HepG2 (cell line): ENCODE measurements at regions not wholly inside any gene's neighbourhood (a gene's known extent, or its start where the extent isn't known, plus 50 kb on each side); places are given as distances from the start of the nearest gene placed in this dataset.

Experiments used
- ATAC-seq: fragments of 200-7000 bp; cut with Tn5 transposase; 3 replicates; pipeline ENCODE4 v1.9.1; 2020; ENCODE audit warnings: mild to moderate bottlenecking, moderate library complexity
- BruUV-seq: library from RNA; stranded (reverse); fragments of 400-500 nt; replicated peaks from 2 replicates; lab custom pipeline; 2021; lab: Mats Ljungman, UMichigan
- CTCF ChIA-PET: fragments of 300-600 bp; formaldehyde crosslinking; extraction: SDS; loops from one replicate; lab custom pipeline; 2021; ENCODE audit warnings: low total read pairs, inconsistent platforms, low intra/inter-chr PET ratio; lab: Yijun Ruan, JAX
- POLR2A ChIA-PET: fragments of 350-600 bp; sonication (Branson Sonifier 250); formaldehyde crosslinking; loops from one replicate; lab custom pipeline; 2020; ENCODE audit warnings: antibody characterized with exemption, inconsistent platforms; lab: Yijun Ruan, JAX
- DNase-seq: peaks from one replicate; pipeline ENCODE4 v3.0.0-alpha.2; 2015; ENCODE audit warnings: low spot score
- FAIRE-seq: peaks from 3 replicates; lab custom pipeline; 2011; peaks lifted over from hg19 to GRCh38; lab: Jason Lieb, UNC
- H2AFZ ChIP-seq: one replicate; pipeline ENCODE4 v1.6.1; 2011; ENCODE audit warnings: low read length, inconsistent platforms
- H3K27ac ChIP-seq: fragments of 300-600 bp; 3 replicates; pipeline ENCODE4 v1.8.0; 2011; ENCODE audit warnings: mixed run types, mild to moderate bottlenecking, mixed read lengths, low read length, inconsistent platforms; ENCODE audit not compliant: insufficient read depth; ENCODE audit errors: extremely low read length
- H3K27me3 ChIP-seq, 2 experiments: fragments of 200-600 bp in 1 of 2; 2 replicates in 1 of 2; 3 replicates in 1 of 2; pipeline versions ENCODE4 v1.6.0 to v1.8.0; 2011; ENCODE audit warnings: low read length in 2 of 2, mild to moderate bottlenecking in 2 of 2, moderate library complexity in 2 of 2, inconsistent platforms in 1 of 2; ENCODE audit not compliant: insufficient read depth in 2 of 2, control insufficient read depth in 1 of 2
- H3K36me3 ChIP-seq, 2 experiments: fragments of 200-600 bp in 1 of 2; replicated peaks in 1 of 2; 2 replicates in 1 of 2; 3 replicates in 1 of 2; pipeline versions ENCODE4 v1.5.1 to v1.8.0; 2011; ENCODE audit warnings: low read length in 2 of 2, inconsistent platforms in 1 of 2; ENCODE audit not compliant: insufficient read depth in 2 of 2, control insufficient read depth in 1 of 2
- H3K4me1 ChIP-seq: 2 replicates; pipeline ENCODE4 v1.5.1; 2012; ENCODE audit warnings: low read length, inconsistent platforms; ENCODE audit not compliant: insufficient read depth
- H3K4me2 ChIP-seq: 2 replicates; pipeline ENCODE4 v1.6.0; 2011; ENCODE audit warnings: low read depth, low read length, inconsistent platforms
- H3K4me3 ChIP-seq, 3 experiments: fragments of 200-600 bp in 1 of 3; sonication (generic), shearing (Covaris generic) in 1 of 3; replicated peaks in 1 of 3; 2 replicates each; pipeline ENCODE4 v1.5.1; 2011 to 2016; ENCODE audit warnings: low read length in 3 of 3, inconsistent platforms in 2 of 3, low read depth in 2 of 3, mild to moderate bottlenecking in 2 of 3, control low read depth in 1 of 3, mixed read lengths in 1 of 3; ENCODE audit not compliant: insufficient read depth in 1 of 3
- H3K79me2 ChIP-seq: one replicate; pipeline ENCODE4 v1.6.1; 2011; ENCODE audit warnings: low read length, inconsistent platforms; ENCODE audit not compliant: insufficient read depth
- H3K9ac ChIP-seq: 2 replicates; pipeline ENCODE4 v1.6.0; 2011; ENCODE audit warnings: mild to moderate bottlenecking, low read depth, low read length, inconsistent platforms; ENCODE audit not compliant: insufficient read depth
- H3K9me3 ChIP-seq: 2 replicates; pipeline ENCODE4 v1.5.1; 2012; ENCODE audit warnings: mild to moderate bottlenecking, low read length
- H4K20me1 ChIP-seq: 2 replicates; pipeline ENCODE4 v1.6.0; 2011; ENCODE audit warnings: inconsistent platforms, mild to moderate bottlenecking, low read length, moderate library complexity; ENCODE audit not compliant: insufficient read depth
- ATM ChIP-seq: fragments of 450-650 bp; IDR thresholded peaks from 2 replicates; pipeline ENCODE4 v1.7.1; 2017; ENCODE audit warnings: mild to moderate bottlenecking, borderline replicate concordance
- CCDC6 ChIP-seq: sonication (generic); formaldehyde crosslinking; IDR thresholded peaks from 2 replicates; pipeline ENCODE4 v1.8.1; 2022; ENCODE audit warnings: mild to moderate bottlenecking, missing genetic modification reagents, moderate library complexity
- EP300 ChIP-seq, 3 experiments: sonication (generic) in 1 of 3; formaldehyde crosslinking in 1 of 3; IDR thresholded peaks; 2 replicates each; pipeline versions ENCODE4 v1.5.1 to v1.6.1; 2011 to 2020; ENCODE audit warnings: low read depth in 2 of 3, low read length in 2 of 3, borderline replicate concordance in 1 of 3, improper control_type of control experiment in 1 of 3, mild to moderate bottlenecking in 1 of 3, missing genetic modification reagents in 1 of 3, moderate library complexity in 1 of 3
- ISX ChIP-seq: sonication (generic); formaldehyde crosslinking; conservative IDR thresholded peaks from 2 replicates; pipeline ENCODE4 v1.5.0; 2020; ENCODE audit warnings: missing genetic modification reagents
- MLLT10 ChIP-seq: sonication (generic); formaldehyde crosslinking; IDR thresholded peaks from 2 replicates; pipeline ENCODE4 v1.4.0; 2020; ENCODE audit warnings: missing genetic modification reagents
- MYNN ChIP-seq: sonication (generic); formaldehyde crosslinking; IDR thresholded peaks from 2 replicates; pipeline ENCODE4 v1.4.0; 2020; ENCODE audit warnings: mild to moderate bottlenecking, low read depth, missing genetic modification reagents
- POLR2AphosphoS5 ChIP-seq: IDR thresholded peaks from 2 replicates; pipeline ENCODE4 v1.6.1; 2012; ENCODE audit warnings: low read depth, low read length
- RARG ChIP-seq: sonication (generic); formaldehyde crosslinking; IDR thresholded peaks from 2 replicates; pipeline ENCODE4 v1.4.0; 2020; ENCODE audit warnings: low read depth, mild to moderate bottlenecking, missing genetic modification reagents
- RNF219 ChIP-seq: sonication (generic); formaldehyde crosslinking; IDR thresholded peaks from 2 replicates; pipeline ENCODE4 v1.5.0; 2020; ENCODE audit warnings: mild to moderate bottlenecking, missing genetic modification reagents
- TBX3 ChIP-seq: fragments of 450-650 bp; IDR thresholded peaks from 2 replicates; pipeline ENCODE4 v1.6.1; 2017; ENCODE audit warnings: antibody characterized with exemption, mild to moderate bottlenecking, inconsistent platforms, borderline replicate concordance
- TEAD3 ChIP-seq: optimal IDR thresholded peaks from 2 replicates; pipeline ENCODE3; 2016; ENCODE audit warnings: borderline replicate concordance
- ZKSCAN8 ChIP-seq: IDR thresholded peaks from 2 replicates; pipeline ENCODE4 v1.6.1; 2016; ENCODE audit warnings: borderline replicate concordance, missing genetic modification reagents, missing compliant biosample characterization
- ZNF597 ChIP-seq: sonication (generic); formaldehyde crosslinking; IDR thresholded peaks from 2 replicates; pipeline ENCODE4 v1.5.0; 2020; ENCODE audit warnings: missing genetic modification reagents
- ZSCAN22 ChIP-seq: sonication (generic); formaldehyde crosslinking; IDR thresholded peaks from 2 replicates; pipeline ENCODE4 v1.4.0; 2020; ENCODE audit warnings: mild to moderate bottlenecking, missing genetic modification reagents
- WGBS: methylation state at CpG from one replicate; pipeline ENCODE4 v1.1.6; 2017; ENCODE audit warnings: low lambda C conversion rate; 5-methylcytosine and 5-hydroxymethylcytosine counted together
- in situ Hi-C: cut with HindIII; loops from 2 replicates; pipeline ENCODE4 v1.10.0; 2017; ENCODE audit warnings: low pct_unique_long_range_greater_than_20kb; ENCODE audit not compliant: extremely low pct_ligation_motif_present
- intact Hi-C: fragments of 100-400 bp; cut with micrococcal nuclease; formaldehyde crosslinking; loops from one replicate; pipeline ENCODE4 v1.10.0; 2022; ENCODE audit not compliant: unreplicated experiment

GRCh38 chr4:117661091-117662072 is 372.9 kb upstream of the NDST3 start:
- Histone ChIP-seq H3K27me3 (no peaks in the 10 kb centered on the region), H3K79me2 (no peaks in the 10 kb centered on the region), H2AFZ (no peak overlapping the region), H3K36me3 (no peaks in the 10 kb centered on the region), H3K4me3 (no peak overlapping the region), H4K20me1 (no peaks in the 10 kb centered on the region), H3K9me3 (no peaks in the 10 kb centered on the region), H3K4me2 (no peak overlapping the region), H3K27ac (no peak overlapping the region), H3K4me1 (no peaks in the 10 kb centered on the region), H3K9ac (no peak overlapping the region)
- ChIA-PET CTCF (no interaction called here), POLR2A (no interaction called here)
- intact Hi-C loops = no loop called here
- WGBS = 0% methylated on average over 2 of the region's 2 CpGs
- TF ChIP-seq MYNN = no peak
- TF ChIP-seq TEAD3 (CRISPR knock-in tag) = no peak
- TF ChIP-seq ZKSCAN8 (CRISPR knock-in tag) = no peak
- no peak for TF ChIP-seq CCDC6 (CRISPR knock-in tag)
- TF ChIP-seq ZSCAN22 = no peak
- TF ChIP-seq POLR2AphosphoS5 = no peak
- no peak for TF ChIP-seq ZNF597 (CRISPR knock-in tag)
- no peak for TF ChIP-seq EP300 (IDR thresholded peaks at IDR 0.05; ENCODE audit: low read depth in 2 of 2, low read length in 2 of 2)
- no peak for TF ChIP-seq EP300 (CRISPR knock-in tag; IDR thresholded peaks at IDR 0.05; ENCODE audit: borderline replicate concordance)
- TF ChIP-seq ATM = no peak
- no peak for TF ChIP-seq RNF219
- TF ChIP-seq RARG (CRISPR knock-in tag) = no peak
- TF ChIP-seq TBX3 = no peak
- TF ChIP-seq MLLT10 (CRISPR knock-in tag) = no peak
- TF ChIP-seq ISX (CRISPR knock-in tag) = no peak
- BruUV-seq = no TSS peak
- no peak for FAIRE-seq
- no peak for ATAC-seq
- in situ Hi-C loops = no loop called here
- DNase-seq = no peak
